Gastrocnemius medialis (tissue), 4 donors: ENCODE measurements at regions not wholly inside any gene's neighbourhood (a gene's known extent, or its start where the extent isn't known, plus 50 kb on each side); places are given as distances from the start of the nearest gene placed in this dataset.

Experiments used
- CTCF ChIP-seq, 5 experiments: fragments of 450-650 bp in 3 of 5; fragments of 200-600 bp in 2 of 5; sonication (generic) in 2 of 5; IDR thresholded peaks in 4 of 5; conservative IDR thresholded peaks in 1 of 5; 1 replicate in 4 of 5; 2 replicates in 1 of 5; pipeline ENCODE4 v1.5.1; 2016 to 2019; ENCODE audit warnings: antibody characterized with exemption in 5 of 5, mild to moderate bottlenecking in 3 of 5, moderate library complexity in 3 of 5
- POLR2A ChIP-seq, 2 donors: fragments of 450-650 bp; IDR thresholded peaks; one replicate each; pipeline ENCODE4 v1.6.1; 2017; ENCODE audit warnings: antibody characterized with exemption in 2 of 2, mild to moderate bottlenecking in 2 of 2, moderate library complexity in 2 of 2

DNA sequence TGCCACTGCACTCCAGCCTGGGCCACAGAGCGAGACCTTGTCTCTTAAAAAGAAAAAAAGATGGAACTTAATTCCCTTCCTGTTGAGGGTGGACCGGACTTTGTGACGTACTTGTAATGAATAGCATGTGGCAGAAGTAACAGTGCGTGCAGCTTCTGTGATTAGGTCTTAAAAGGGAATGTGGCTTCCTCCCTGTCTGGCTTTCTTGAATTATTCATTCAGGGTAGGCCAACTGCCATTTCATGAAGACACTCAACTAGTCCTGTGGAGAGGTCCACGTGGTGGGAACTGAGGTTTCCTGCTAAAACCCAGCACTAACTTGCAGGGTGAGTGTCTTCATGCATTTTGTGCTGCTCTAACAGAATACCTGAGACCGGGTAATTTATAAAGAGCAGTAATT is 98.9 kb upstream of the PIAS1 start:
- TF ChIP-seq CTCF (IDR thresholded peaks at IDR 0.05 in 4 of 5, conservative IDR thresholded peaks at IDR 0.05 in 1 of 5) (no peak), POLR2A (IDR thresholded peaks at IDR 0.05) (no peak)
